ENCODE measurements at regions not wholly inside any gene's neighbourhood (a gene's known extent, or its start where the extent isn't known, plus 50 kb on each side); places are given as distances from the start of the nearest gene placed in this dataset.

DNA sequence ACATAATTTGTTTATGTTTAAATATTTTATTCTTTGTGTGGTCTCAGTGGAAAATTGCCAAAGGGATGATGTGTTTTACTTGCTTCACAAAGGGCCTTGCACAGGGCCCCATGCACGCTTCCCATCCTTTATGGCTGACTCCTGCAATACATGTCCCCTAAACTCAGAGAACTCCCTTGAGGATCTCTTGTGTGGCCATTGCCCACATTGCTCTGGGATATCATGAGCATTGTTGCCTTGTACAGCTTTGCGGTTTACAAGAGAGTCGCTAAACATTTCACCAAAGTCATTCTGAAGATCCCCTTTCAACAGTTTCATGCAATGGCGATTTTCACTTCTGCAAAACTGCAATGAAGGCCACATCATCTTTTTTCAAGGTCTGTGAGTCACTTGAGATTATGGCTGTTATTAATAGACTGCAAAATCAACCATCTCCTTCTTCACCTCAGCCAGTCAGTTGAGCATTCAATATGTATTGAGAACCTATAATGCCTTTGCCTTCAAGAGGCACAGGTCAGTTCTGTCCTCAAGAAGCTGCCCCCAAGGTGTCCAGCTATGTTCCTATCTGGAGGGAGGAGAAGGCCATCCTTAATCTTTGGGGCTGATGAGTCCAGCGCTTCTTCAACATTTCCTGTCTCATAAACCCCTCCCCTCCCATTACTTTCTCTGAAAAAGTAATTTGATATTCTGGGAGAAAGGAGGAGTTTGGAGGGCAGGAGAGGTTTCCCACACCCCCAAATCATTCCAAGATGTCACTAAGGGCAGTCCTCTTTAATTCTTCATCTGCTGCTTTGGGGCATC, 108.1 kb downstream of the CCDC71L start:
- Histone ChIP-seq H3K14ac (ENCODE audit: low read length) (no peak overlapping the region), H3K9me3 (ENCODE audit: insufficient read depth, low read depth, low read length) (no peaks in the 10 kb centered on the region), H3K9ac (ENCODE audit: low read length) (no peak overlapping the region), H2AK5ac (ENCODE audit: low read length) (no peak overlapping the region), H4K12ac (ENCODE audit: low read depth, low read length) (no peak overlapping the region), H3K23ac (ENCODE audit: low read length) (no peak overlapping the region), H3K4ac (ENCODE audit: low read depth, low read length) (no peak overlapping the region), H4K91ac (ENCODE audit: low read depth, low read length) (no peak overlapping the region), H3K18ac (ENCODE audit: low read length) (no peak overlapping the region), H3K4me1 (ENCODE audit: control insufficient read depth in 1 of 2, insufficient read depth in 2 of 2, low read length in 2 of 2) (no peaks in the 10 kb centered on the region), H3K4me2 (ENCODE audit: low read length) (no peak overlapping the region), H3K4me3 (ENCODE audit: low read depth, low read length) (no peak overlapping the region), H4K8ac (ENCODE audit: low read depth, low read length) (no peak overlapping the region), H3K27me3 (ENCODE audit: insufficient read depth, low read length) (no peaks in the 10 kb centered on the region), H3K27ac (ENCODE audit: low read depth, low read length) (no peak overlapping the region), H2AFZ (ENCODE audit: insufficient read depth, low read length, poor library complexity) (no peak overlapping the region), H3K79me2 (ENCODE audit: control insufficient read depth, insufficient read depth, low read length, poor library complexity) (no peaks in the 10 kb centered on the region), H3K79me1 (ENCODE audit: low read length) (no peaks in the 10 kb centered on the region), H2BK12ac (ENCODE audit: low read length) (no peak overlapping the region), H2BK120ac (ENCODE audit: insufficient read depth, low read length, poor library complexity) (no peak overlapping the region), H3K36me3 (ENCODE audit: control insufficient read depth in 1 of 2, insufficient read depth in 2 of 2, low read length in 2 of 2) (no peaks in the 10 kb centered on the region), H2BK5ac (ENCODE audit: low read depth, low read length, poor library complexity) (no peak overlapping the region)
- no CpG with 5 or more reads among the region's 5 CpGs for WGBS (ENCODE audit: extremely low coverage, insufficient coverage, insufficient read length)
- DNase-seq: peak in 1 of 2 donors; percentile 23

DNA sequence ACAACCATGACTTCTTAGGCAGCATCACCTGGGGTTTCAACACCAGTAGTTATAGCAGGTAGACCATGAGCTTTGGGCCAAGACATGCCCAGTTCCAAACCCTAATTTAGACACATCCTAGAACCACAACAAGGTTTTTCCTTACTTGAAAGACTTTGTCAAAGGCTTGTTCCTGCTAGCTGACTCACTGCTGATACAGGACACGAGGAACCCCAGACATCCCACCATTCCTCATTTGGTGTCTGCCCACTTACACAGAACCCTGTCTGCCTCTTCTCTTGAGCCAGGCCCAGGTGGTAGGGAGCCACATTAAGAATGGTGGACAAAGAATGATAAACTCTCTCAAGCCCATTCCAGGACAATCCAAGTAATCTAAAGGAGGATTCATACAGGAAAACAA, 109.0 kb downstream of the CCDC71L start:
- no peak overlapping the region for H2AFZ ChIP-seq (ENCODE audit: insufficient read depth, low read length, poor library complexity)
- H3K23ac ChIP-seq (ENCODE audit: low read length): no peak overlapping the region
- no peak overlapping the region for H4K12ac ChIP-seq (ENCODE audit: low read depth, low read length)
- no peak overlapping the region for H3K4me3 ChIP-seq (ENCODE audit: low read depth, low read length)
- no peak overlapping the region for H3K27ac ChIP-seq (ENCODE audit: low read depth, low read length)
- no peak overlapping the region for H2BK120ac ChIP-seq (ENCODE audit: insufficient read depth, low read length, poor library complexity)
- H3K79me2 ChIP-seq (ENCODE audit: control insufficient read depth, insufficient read depth, low read length, poor library complexity): no peaks in the 10 kb centered on the region
- H3K9ac ChIP-seq (ENCODE audit: low read length): no peak overlapping the region
- H3K18ac ChIP-seq (ENCODE audit: low read length): no peak overlapping the region
- H3K14ac ChIP-seq (ENCODE audit: low read length): no peak overlapping the region
- WGBS (ENCODE audit: extremely low coverage, insufficient coverage, insufficient read length): no CpG with 5 or more reads among the region's 1 CpG
- H2BK12ac ChIP-seq (ENCODE audit: low read length): no peak overlapping the region
- no peak overlapping the region for H3K4ac ChIP-seq (ENCODE audit: low read depth, low read length)
- H2AK5ac ChIP-seq (ENCODE audit: low read length): no peak overlapping the region
- H3K4me1 ChIP-seq (ENCODE audit: control insufficient read depth in 1 of 2, insufficient read depth in 2 of 2, low read length in 2 of 2): no peaks in the 10 kb centered on the region
- H4K91ac ChIP-seq (ENCODE audit: low read depth, low read length): no peak overlapping the region
- H3K36me3 ChIP-seq (ENCODE audit: control insufficient read depth in 1 of 2, insufficient read depth in 2 of 2, low read length in 2 of 2): no peaks in the 10 kb centered on the region
- no peak for DNase-seq
- no peak overlapping the region for H3K4me2 ChIP-seq (ENCODE audit: low read length)
- H2BK5ac ChIP-seq (ENCODE audit: low read depth, low read length, poor library complexity): no peak overlapping the region
- H3K79me1 ChIP-seq (ENCODE audit: low read length): no peaks in the 10 kb centered on the region
- H4K8ac ChIP-seq (ENCODE audit: low read depth, low read length): no peak overlapping the region
- H3K9me3 ChIP-seq (ENCODE audit: insufficient read depth, low read depth, low read length): no peaks in the 10 kb centered on the region
- H3K27me3 ChIP-seq (ENCODE audit: insufficient read depth, low read length): no peaks in the 10 kb centered on the region

DNA sequence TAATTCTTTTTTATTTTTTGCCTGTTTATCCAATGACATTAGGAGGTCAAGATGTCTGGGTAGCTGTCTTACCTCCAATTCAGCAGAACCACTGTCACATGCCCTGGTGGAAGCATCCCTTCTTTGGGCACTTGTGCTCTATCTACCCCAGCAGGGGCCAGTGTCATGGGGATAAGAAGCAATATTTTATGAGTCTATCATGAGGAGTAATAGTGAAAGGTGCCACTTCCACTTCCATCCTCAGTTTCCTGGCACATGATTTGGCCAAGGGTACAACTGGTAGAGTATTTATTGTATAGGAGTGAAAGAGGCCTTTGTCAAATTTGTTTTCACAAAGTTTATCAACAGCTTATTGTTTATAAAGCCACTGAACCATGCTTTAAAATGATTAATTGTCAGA, 112.5 kb downstream of the CCDC71L start:
- Histone ChIP-seq H3K36me3 (ENCODE audit: control insufficient read depth in 1 of 2, insufficient read depth in 2 of 2, low read length in 2 of 2) (no peaks in the 10 kb centered on the region), H3K4me3 (ENCODE audit: low read depth, low read length) (no peak overlapping the region), H3K4me1 (ENCODE audit: control insufficient read depth in 1 of 2, insufficient read depth in 2 of 2, low read length in 2 of 2) (no peaks in the 10 kb centered on the region), H3K79me2 (ENCODE audit: control insufficient read depth, insufficient read depth, low read length, poor library complexity) (no peaks in the 10 kb centered on the region), H3K27me3 (ENCODE audit: insufficient read depth, low read length) (no peaks in the 10 kb centered on the region), H4K8ac (ENCODE audit: low read depth, low read length) (no peak overlapping the region), H4K12ac (ENCODE audit: low read depth, low read length) (no peak overlapping the region), H2AFZ (ENCODE audit: insufficient read depth, low read length, poor library complexity) (no peak overlapping the region), H3K18ac (ENCODE audit: low read length) (no peak overlapping the region), H2AK5ac (ENCODE audit: low read length) (no peak overlapping the region), H3K4me2 (ENCODE audit: low read length) (no peak overlapping the region), H4K91ac (ENCODE audit: low read depth, low read length) (no peak overlapping the region), H2BK120ac (ENCODE audit: insufficient read depth, low read length, poor library complexity) (no peak overlapping the region), H3K27ac (ENCODE audit: low read depth, low read length) (no peak overlapping the region), H2BK5ac (ENCODE audit: low read depth, low read length, poor library complexity) (no peak overlapping the region), H3K79me1 (ENCODE audit: low read length) (no peaks in the 10 kb centered on the region), H3K23ac (ENCODE audit: low read length) (no peak overlapping the region), H3K14ac (ENCODE audit: low read length) (no peak overlapping the region), H3K9me3 (ENCODE audit: insufficient read depth, low read depth, low read length) (no peaks in the 10 kb centered on the region), H2BK12ac (ENCODE audit: low read length) (no peak overlapping the region), H3K9ac (ENCODE audit: low read length) (no peak overlapping the region), H3K4ac (ENCODE audit: low read depth, low read length) (no peak overlapping the region)
- no peak for DNase-seq

- Histone ChIP-seq H2AFZ (ENCODE audit: insufficient read depth, low read length, poor library complexity) (no peak overlapping the region), H3K4me1 (ENCODE audit: control insufficient read depth in 1 of 2, insufficient read depth in 2 of 2, low read length in 2 of 2) (no peaks in the 10 kb centered on the region), H3K4me3 (ENCODE audit: low read depth, low read length) (no peak overlapping the region), H3K27me3 (ENCODE audit: insufficient read depth, low read length) (no peaks in the 10 kb centered on the region), H2BK12ac (ENCODE audit: low read length) (no peak overlapping the region), H4K8ac (ENCODE audit: low read depth, low read length) (no peak overlapping the region), H3K4me2 (ENCODE audit: low read length) (no peak overlapping the region), H3K27ac (ENCODE audit: low read depth, low read length) (no peak overlapping the region), H2BK120ac (ENCODE audit: insufficient read depth, low read length, poor library complexity) (no peak overlapping the region), H2BK5ac (ENCODE audit: low read depth, low read length, poor library complexity) (no peak overlapping the region), H3K14ac (ENCODE audit: low read length) (no peak overlapping the region), H3K9me3 (ENCODE audit: insufficient read depth, low read depth, low read length) (no peaks in the 10 kb centered on the region), H3K79me1 (ENCODE audit: low read length) (no peaks in the 10 kb centered on the region), H3K4ac (ENCODE audit: low read depth, low read length) (no peak overlapping the region), H3K79me2 (ENCODE audit: control insufficient read depth, insufficient read depth, low read length, poor library complexity) (no peaks in the 10 kb centered on the region), H2AK5ac (ENCODE audit: low read length) (no peak overlapping the region), H3K9ac (ENCODE audit: low read length) (no peak overlapping the region), H3K18ac (ENCODE audit: low read length) (no peak overlapping the region), H3K36me3 (ENCODE audit: control insufficient read depth in 1 of 2, insufficient read depth in 2 of 2, low read length in 2 of 2) (no peaks in the 10 kb centered on the region), H4K91ac (ENCODE audit: low read depth, low read length) (no peak overlapping the region), H3K23ac (ENCODE audit: low read length) (no peak overlapping the region), H4K12ac (ENCODE audit: low read depth, low read length) (no peak overlapping the region)
- no CpG with 5 or more reads among the region's 3 CpGs for WGBS (ENCODE audit: extremely low coverage, insufficient coverage, insufficient read length)
- DNase-seq: peak in 1 of 2 donors; percentile 45
These were observed 115.7 kb downstream of the CCDC71L start for GRCh38 chr7:106545275-106545674.
